Brain microvascular endothelial cell (primary cell): ENCODE measurements at regions not wholly inside any gene's neighbourhood (a gene's known extent, or its start where the extent isn't known, plus 50 kb on each side); places are given as distances from the start of the nearest gene placed in this dataset.

Experiments used
- DNase-seq: peaks from one replicate; pipeline ENCODE4 v3.0.0-alpha.2; 2020
- H3K27ac ChIP-seq: fragments of 250-450 bp; sonication (Bioruptor Pico); 2 replicates; pipeline ENCODE4 v1.5.1; 2020; ENCODE audit warnings: mild to moderate bottlenecking, moderate library complexity
- H3K27me3 ChIP-seq: fragments of 250-450 bp; sonication (Bioruptor Pico); replicated peaks from 2 replicates; pipeline ENCODE4 v1.5.1; 2020; ENCODE audit warnings: mild to moderate bottlenecking
- H3K36me3 ChIP-seq: fragments of 250-450 bp; sonication (Bioruptor Pico); replicated peaks from 2 replicates; pipeline ENCODE4 v1.5.1; 2020; ENCODE audit warnings: mild to moderate bottlenecking
- H3K4me3 ChIP-seq: 2 replicates; pipeline ENCODE4 v1.5.1; 2011; ENCODE audit warnings: low read depth, mild to moderate bottlenecking, control low read depth, low read length, moderate library complexity
- CTCF ChIP-seq: IDR thresholded peaks from 2 replicates; pipeline ENCODE4 v1.5.1; 2011; ENCODE audit warnings: low read depth, mild to moderate bottlenecking, moderate library complexity, low read length, control low read depth, inconsistent platforms; ENCODE audit errors: missing control alignments
- in situ Hi-C: cut with HindIII; loops from 2 replicates; pipeline ENCODE4 v1.10.0; 2017; ENCODE audit warnings: low sequenced_read_pairs, low pct_ligation_motif_present

GRCh38 chr16:17846030-17846429 lies 375.3 kb upstream of the XYLT1 start:
- DNase-seq: no peak
- H3K36me3 ChIP-seq: no peaks in the 10 kb centered on the region
- TF ChIP-seq CTCF: no peak
- no peak overlapping the region for H3K27ac ChIP-seq
- in situ Hi-C loops: no loop called here
- no peaks in the 10 kb centered on the region for H3K27me3 ChIP-seq
- no peak overlapping the region for H3K4me3 ChIP-seq

- DNase-seq: no peak
- TF ChIP-seq CTCF: no peak
- Histone ChIP-seq H3K4me3 (no peak overlapping the region), H3K27me3 (no peaks in the 10 kb centered on the region), H3K36me3 (no peaks in the 10 kb centered on the region), H3K27ac (no peak overlapping the region)
- in situ Hi-C loops: no loop called here
Measured at GRCh38 chr16:17845031-17845430, 374.3 kb upstream of the XYLT1 start.

DNA sequence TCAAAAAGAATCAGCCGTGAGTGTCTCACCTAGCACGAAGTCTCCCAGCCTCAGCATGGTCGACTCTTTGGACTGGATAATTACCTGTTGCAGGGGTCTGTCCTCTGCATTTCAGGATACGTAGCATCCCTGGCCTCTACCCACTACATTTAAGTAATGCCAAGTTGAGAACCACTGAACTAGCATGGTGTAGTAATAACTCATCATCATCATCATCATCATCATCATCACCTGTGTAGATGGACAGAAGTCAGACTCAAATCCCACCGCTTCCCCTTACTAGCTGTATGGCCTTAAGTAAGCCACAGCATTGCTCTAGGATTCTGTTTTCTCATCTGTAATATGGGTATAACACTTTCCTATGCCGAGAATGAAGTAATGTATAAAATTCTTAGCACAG lies 373.1 kb upstream of the XYLT1 start:
- TF ChIP-seq CTCF: no peak
- Histone ChIP-seq H3K27me3 (no peaks in the 10 kb centered on the region), H3K27ac (no peak overlapping the region), H3K4me3 (no peak overlapping the region), H3K36me3 (no peaks in the 10 kb centered on the region)
- in situ Hi-C loops: no loop called here
- DNase-seq: no peak

DNA sequence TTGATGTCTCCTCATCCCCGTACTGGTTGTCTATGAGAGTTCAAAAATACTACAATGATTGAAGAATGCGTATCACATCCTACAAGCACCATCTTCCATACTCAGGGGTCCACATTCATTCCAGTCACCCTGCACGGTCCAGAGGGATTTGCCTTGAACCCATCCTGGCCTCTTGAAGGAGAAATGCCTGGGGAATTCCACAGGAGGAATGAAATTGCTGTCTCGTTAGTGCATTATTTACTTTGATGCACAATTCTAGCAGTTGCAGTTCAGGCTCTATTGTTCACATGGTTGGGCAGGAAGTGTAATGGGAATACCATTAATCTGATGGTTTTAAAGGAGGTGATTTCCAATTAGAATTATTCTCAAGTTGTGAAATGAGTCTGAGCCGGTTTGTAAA lies 369.1 kb upstream of the XYLT1 start:
- Histone ChIP-seq H3K27ac (no peak overlapping the region), H3K4me3 (no peak overlapping the region), H3K27me3 (no peaks in the 10 kb centered on the region), H3K36me3 (no peaks in the 10 kb centered on the region)
- no peak for DNase-seq
- in situ Hi-C loops: no loop called here
- no peak for TF ChIP-seq CTCF

DNA sequence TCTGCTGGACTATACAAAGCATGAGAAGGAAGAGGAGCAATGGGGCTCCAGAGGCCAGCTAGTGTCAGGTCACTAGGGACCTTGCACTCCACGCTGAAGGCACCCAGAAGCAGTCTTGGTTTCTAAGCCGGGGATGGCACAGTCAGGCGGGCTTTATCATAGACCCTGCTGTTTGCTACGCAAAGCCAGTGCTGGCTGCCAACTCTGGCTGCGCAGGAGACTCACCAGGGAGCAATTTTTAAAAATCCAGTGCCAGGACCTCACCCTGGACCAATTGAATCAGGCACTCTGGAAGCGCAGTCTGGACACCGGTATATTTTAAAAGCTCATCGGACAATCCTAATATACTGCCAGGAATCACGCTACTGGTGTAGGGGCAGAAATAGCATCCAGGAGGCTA lies 368.5 kb upstream of the XYLT1 start:
- Histone ChIP-seq H3K27me3 (no peaks in the 10 kb centered on the region), H3K4me3 (no peak overlapping the region), H3K36me3 (no peaks in the 10 kb centered on the region), H3K27ac (no peak overlapping the region)
- no peak for DNase-seq
- in situ Hi-C loops: no loop called here
- TF ChIP-seq CTCF: no peak

- H3K27me3 ChIP-seq: no peaks in the 10 kb centered on the region
- no peak overlapping the region for H3K4me3 ChIP-seq
- TF ChIP-seq CTCF: no peak
- H3K36me3 ChIP-seq: no peaks in the 10 kb centered on the region
- DNase-seq: peak; percentile 98
- in situ Hi-C loops: no loop called here
- peak overlapping the region; percentile 80 for H3K27ac ChIP-seq
Measured at GRCh38 chr16:17836868-17837602, 366.3 kb upstream of the XYLT1 start.
